HepG2 (cell line): ENCODE measurements at regions not wholly inside any gene's neighbourhood (a gene's known extent, or its start where the extent isn't known, plus 50 kb on each side); places are given as distances from the start of the nearest gene placed in this dataset.

Source experiments
- ATAC-seq: fragments of 200-7000 bp; cut with Tn5 transposase; 3 replicates; pipeline ENCODE4 v1.9.1; 2020; ENCODE audit warnings: mild to moderate bottlenecking, moderate library complexity
- BruUV-seq: library from RNA; stranded (reverse); fragments of 400-500 nt; replicated peaks from 2 replicates; lab custom pipeline; 2021; lab: Mats Ljungman, UMichigan
- CTCF ChIA-PET: fragments of 300-600 bp; formaldehyde crosslinking; extraction: SDS; loops from one replicate; lab custom pipeline; 2021; ENCODE audit warnings: low total read pairs, inconsistent platforms, low intra/inter-chr PET ratio; lab: Yijun Ruan, JAX
- POLR2A ChIA-PET: fragments of 350-600 bp; sonication (Branson Sonifier 250); formaldehyde crosslinking; loops from one replicate; lab custom pipeline; 2020; ENCODE audit warnings: antibody characterized with exemption, inconsistent platforms; lab: Yijun Ruan, JAX
- DNase-seq: peaks from one replicate; pipeline ENCODE4 v3.0.0-alpha.2; 2015; ENCODE audit warnings: low spot score
- FAIRE-seq: peaks from 3 replicates; lab custom pipeline; 2011; peaks lifted over from hg19 to GRCh38; lab: Jason Lieb, UNC
- H2AFZ ChIP-seq: one replicate; pipeline ENCODE4 v1.6.1; 2011; ENCODE audit warnings: low read length, inconsistent platforms
- H3K27ac ChIP-seq: fragments of 300-600 bp; 3 replicates; pipeline ENCODE4 v1.8.0; 2011; ENCODE audit warnings: mixed run types, mild to moderate bottlenecking, mixed read lengths, low read length, inconsistent platforms; ENCODE audit not compliant: insufficient read depth; ENCODE audit errors: extremely low read length
- H3K27me3 ChIP-seq, 2 experiments: fragments of 200-600 bp in 1 of 2; 2 replicates in 1 of 2; 3 replicates in 1 of 2; pipeline versions ENCODE4 v1.6.0 to v1.8.0; 2011; ENCODE audit warnings: low read length in 2 of 2, mild to moderate bottlenecking in 2 of 2, moderate library complexity in 2 of 2, inconsistent platforms in 1 of 2; ENCODE audit not compliant: insufficient read depth in 2 of 2, control insufficient read depth in 1 of 2
- H3K36me3 ChIP-seq, 2 experiments: fragments of 200-600 bp in 1 of 2; replicated peaks in 1 of 2; 2 replicates in 1 of 2; 3 replicates in 1 of 2; pipeline versions ENCODE4 v1.5.1 to v1.8.0; 2011; ENCODE audit warnings: low read length in 2 of 2, inconsistent platforms in 1 of 2; ENCODE audit not compliant: insufficient read depth in 2 of 2, control insufficient read depth in 1 of 2
- H3K4me1 ChIP-seq: 2 replicates; pipeline ENCODE4 v1.5.1; 2012; ENCODE audit warnings: low read length, inconsistent platforms; ENCODE audit not compliant: insufficient read depth
- H3K4me2 ChIP-seq: 2 replicates; pipeline ENCODE4 v1.6.0; 2011; ENCODE audit warnings: low read depth, low read length, inconsistent platforms
- H3K4me3 ChIP-seq, 3 experiments: fragments of 200-600 bp in 1 of 3; sonication (generic), shearing (Covaris generic) in 1 of 3; replicated peaks in 1 of 3; 2 replicates each; pipeline ENCODE4 v1.5.1; 2011 to 2016; ENCODE audit warnings: low read length in 3 of 3, inconsistent platforms in 2 of 3, low read depth in 2 of 3, mild to moderate bottlenecking in 2 of 3, control low read depth in 1 of 3, mixed read lengths in 1 of 3; ENCODE audit not compliant: insufficient read depth in 1 of 3
- H3K79me2 ChIP-seq: one replicate; pipeline ENCODE4 v1.6.1; 2011; ENCODE audit warnings: low read length, inconsistent platforms; ENCODE audit not compliant: insufficient read depth
- H3K9ac ChIP-seq: 2 replicates; pipeline ENCODE4 v1.6.0; 2011; ENCODE audit warnings: mild to moderate bottlenecking, low read depth, low read length, inconsistent platforms; ENCODE audit not compliant: insufficient read depth
- H3K9me3 ChIP-seq: 2 replicates; pipeline ENCODE4 v1.5.1; 2012; ENCODE audit warnings: mild to moderate bottlenecking, low read length
- H4K20me1 ChIP-seq: 2 replicates; pipeline ENCODE4 v1.6.0; 2011; ENCODE audit warnings: inconsistent platforms, mild to moderate bottlenecking, low read length, moderate library complexity; ENCODE audit not compliant: insufficient read depth
- BHLHE40 ChIP-seq: IDR thresholded peaks from 2 replicates; pipeline ENCODE4 v1.6.1; 2011; ENCODE audit warnings: low read length, improper control_type of control experiment
- ESRRA ChIP-seq: sonication (generic); formaldehyde crosslinking; IDR thresholded peaks from 2 replicates; pipeline ENCODE4 v1.5.1; 2020; ENCODE audit warnings: mild to moderate bottlenecking, low read depth, missing genetic modification reagents
- FOXA1 ChIP-seq, 2 experiments: fragments of 450-650 bp in 1 of 2; sonication (generic) in 1 of 2; formaldehyde crosslinking in 1 of 2; IDR thresholded peaks; 2 replicates each; pipeline versions ENCODE4 v1.4.0 to v1.6.1; 2016 to 2020; ENCODE audit warnings: missing genetic modification reagents in 1 of 2
- HNRNPH1 ChIP-seq: fragments of 200-400 bp; formaldehyde crosslinking; optimal IDR thresholded peaks from 2 replicates; pipeline ENCODE3; 2017; ENCODE audit warnings: mild to moderate bottlenecking, low read depth, low read length
- HOXA7 ChIP-seq: sonication (generic); formaldehyde crosslinking; IDR thresholded peaks from 2 replicates; pipeline ENCODE4 v1.8.1; 2022; ENCODE audit warnings: mild to moderate bottlenecking, missing genetic modification reagents, moderate library complexity
- IRF2 ChIP-seq: IDR thresholded peaks from 2 replicates; pipeline ENCODE4 v1.6.1; 2018; ENCODE audit warnings: missing genetic modification reagents, missing compliant biosample characterization
- MTA3 ChIP-seq: sonication (generic); formaldehyde crosslinking; IDR thresholded peaks from 2 replicates; pipeline ENCODE4 v1.4.0; 2020; ENCODE audit warnings: missing genetic modification reagents
- ONECUT2 ChIP-seq: sonication (generic); formaldehyde crosslinking; IDR thresholded peaks from 2 replicates; pipeline ENCODE4 v1.4.0; 2020; ENCODE audit warnings: missing genetic modification reagents
- RFX5 ChIP-seq: IDR thresholded peaks from 2 replicates; pipeline ENCODE4 v1.6.1; 2011; ENCODE audit warnings: low read depth, low read length, improper control_type of control experiment
- SNAPC5 ChIP-seq: sonication (generic); formaldehyde crosslinking; IDR thresholded peaks from 2 replicates; pipeline ENCODE4 v1.8.1; 2023; ENCODE audit warnings: mild to moderate bottlenecking, missing genetic modification reagents, borderline replicate concordance
- ZNF143 ChIP-seq: sonication (generic); formaldehyde crosslinking; IDR thresholded peaks from 2 replicates; pipeline ENCODE4 v1.4.0; 2020; ENCODE audit warnings: missing genetic modification reagents
- ZNF326 ChIP-seq: sonication (generic); formaldehyde crosslinking; IDR thresholded peaks from 2 replicates; pipeline ENCODE4 v1.4.0; 2020; ENCODE audit warnings: missing genetic modification reagents, borderline replicate concordance
- ZNF362 ChIP-seq: sonication (generic); formaldehyde crosslinking; IDR thresholded peaks from 2 replicates; pipeline ENCODE4 v1.4.0; 2020; ENCODE audit warnings: missing genetic modification reagents, mild to moderate bottlenecking, borderline replicate concordance
- ZNF512 ChIP-seq: sonication (generic); formaldehyde crosslinking; IDR thresholded peaks from 2 replicates; pipeline ENCODE4 v1.4.0; 2020; ENCODE audit warnings: mild to moderate bottlenecking, missing genetic modification reagents
- ZNF546 ChIP-seq: sonication (generic); formaldehyde crosslinking; conservative IDR thresholded peaks from 2 replicates; pipeline ENCODE4 v1.8.1; 2023; ENCODE audit warnings: mild to moderate bottlenecking, missing genetic modification reagents
- ZNF597 ChIP-seq: sonication (generic); formaldehyde crosslinking; IDR thresholded peaks from 2 replicates; pipeline ENCODE4 v1.5.0; 2020; ENCODE audit warnings: missing genetic modification reagents
- ZNF644 ChIP-seq: IDR thresholded peaks from 2 replicates; pipeline ENCODE4 v1.6.1; 2016; ENCODE audit warnings: low read depth
- ZNF737 ChIP-seq: sonication (generic); formaldehyde crosslinking; IDR thresholded peaks from 2 replicates; pipeline ENCODE4 v1.5.0; 2020; ENCODE audit warnings: missing genetic modification reagents, mild to moderate bottlenecking, borderline replicate concordance
- ZNF878 ChIP-seq: sonication (generic); formaldehyde crosslinking; IDR thresholded peaks from 2 replicates; pipeline ENCODE4 v1.8.1; 2023; ENCODE audit warnings: mild to moderate bottlenecking, missing genetic modification reagents, moderate library complexity
- WGBS: methylation state at CpG from one replicate; pipeline ENCODE4 v1.1.6; 2017; ENCODE audit warnings: low lambda C conversion rate; 5-methylcytosine and 5-hydroxymethylcytosine counted together
- in situ Hi-C: cut with HindIII; loops from 2 replicates; pipeline ENCODE4 v1.10.0; 2017; ENCODE audit warnings: low pct_unique_long_range_greater_than_20kb; ENCODE audit not compliant: extremely low pct_ligation_motif_present
- intact Hi-C: fragments of 100-400 bp; cut with micrococcal nuclease; formaldehyde crosslinking; loops from one replicate; pipeline ENCODE4 v1.10.0; 2022; ENCODE audit not compliant: unreplicated experiment

DNA sequence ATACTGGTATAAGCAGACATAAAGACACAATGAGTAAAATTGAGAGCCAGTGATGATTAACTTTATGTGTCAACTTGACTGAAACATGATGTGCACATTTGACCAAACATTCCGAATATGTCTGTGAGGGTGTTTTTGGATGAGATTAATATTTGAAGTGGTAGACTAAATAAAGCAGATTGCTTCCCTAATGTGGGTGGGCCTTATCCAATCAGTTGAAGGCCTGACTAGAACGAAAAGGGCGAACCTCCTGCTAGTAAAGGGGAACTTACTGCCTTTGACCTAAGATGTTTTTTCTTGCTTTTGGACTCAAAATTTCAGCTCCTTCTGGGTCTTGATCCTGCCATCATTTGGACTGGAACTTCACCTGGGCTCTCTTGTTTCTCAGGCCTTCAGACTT is 1387.7 kb upstream of the CDH6 start:
- H3K4me3 ChIP-seq: no peak overlapping the region
- ChIA-PET CTCF (no interaction called here), POLR2A (no interaction called here)
- ATAC-seq (no peak), FAIRE-seq (no peak), DNase-seq (no peak)
- H3K9me3 ChIP-seq: no peaks in the 10 kb centered on the region
- no peak overlapping the region for H2AFZ ChIP-seq
- no peaks in the 10 kb centered on the region for H3K27me3 ChIP-seq
- in situ Hi-C loops (no loop called here), intact Hi-C loops (no loop called here)
- no peak overlapping the region for H3K9ac ChIP-seq
- H4K20me1 ChIP-seq: no peaks in the 10 kb centered on the region
- no peaks in the 10 kb centered on the region for H3K79me2 ChIP-seq
- H3K4me2 ChIP-seq: no peak overlapping the region
- BruUV-seq: no TSS peak
- WGBS: 66% methylated on average over 3 of the region's 3 CpGs
- no peaks in the 10 kb centered on the region for H3K36me3 ChIP-seq
- H3K27ac ChIP-seq: no peak overlapping the region
- H3K4me1 ChIP-seq: peaks cover 5% of the 10 kb centered on the region
- no peak for TF ChIP-seq ZNF737 (CRISPR knock-in tag)
- TF ChIP-seq FOXA1 (IDR thresholded peaks at IDR 0.05): no peak
- no peak for TF ChIP-seq FOXA1 (CRISPR knock-in tag; IDR thresholded peaks at IDR 0.05)
- no peak for TF ChIP-seq SNAPC5 (CRISPR knock-in tag)
- TF ChIP-seq ZNF362 (CRISPR knock-in tag): no peak
- TF ChIP-seq ZNF878: no peak
- no peak for TF ChIP-seq RFX5
- no peak for TF ChIP-seq ZNF326
- no peak for TF ChIP-seq ZNF512 (CRISPR knock-in tag)
- TF ChIP-seq ZNF143 (CRISPR knock-in tag): no peak
- TF ChIP-seq ZNF644 (CRISPR knock-in tag): no peak
- no peak for TF ChIP-seq HOXA7 (CRISPR knock-in tag)
- no peak for TF ChIP-seq IRF2 (CRISPR knock-in tag)
- TF ChIP-seq HNRNPH1: no peak
- TF ChIP-seq ESRRA: no peak
- no peak for TF ChIP-seq ZNF597 (CRISPR knock-in tag)
- no peak for TF ChIP-seq BHLHE40
- no peak for TF ChIP-seq ONECUT2
- no peak for TF ChIP-seq MTA3
- no peak for TF ChIP-seq ZNF546 (CRISPR knock-in tag)
